GM23338 (cell line): ENCODE measurements at regions not wholly inside any gene's neighbourhood (a gene's known extent, or its start where the extent isn't known, plus 50 kb on each side); places are given as distances from the start of the nearest gene placed in this dataset.

ENCODE experiments used
- CREB1 ChIP-seq: fragments of 250-450 bp; sonication (Bioruptor Pico); IDR thresholded peaks from 2 replicates; pipeline ENCODE4 v1.5.0; 2020; ENCODE audit warnings: low read depth, mild to moderate bottlenecking, moderate library complexity
- EZH2 ChIP-seq: fragments of 200-600 bp; sonication (generic); IDR thresholded peaks from one replicate; pipeline ENCODE4 v1.8.0; 2017; ENCODE audit warnings: antibody characterized with exemption, mild to moderate bottlenecking, low read depth; ENCODE audit not compliant: unreplicated experiment
- EZH2phosphoT487 ChIP-seq: fragments of 200-600 bp; sonication (generic); IDR thresholded peaks from one replicate; pipeline ENCODE4 v1.8.1; 2018; ENCODE audit warnings: antibody characterized with exemption; ENCODE audit not compliant: unreplicated experiment
- JUNB ChIP-seq: IDR thresholded peaks from one replicate; pipeline ENCODE4 v1.6.1; 2016; ENCODE audit warnings: antibody characterized with exemption; ENCODE audit not compliant: unreplicated experiment
- NANOG ChIP-seq: IDR thresholded peaks from 2 replicates; pipeline ENCODE4 v1.6.1; 2016; ENCODE audit warnings: antibody characterized with exemption, borderline replicate concordance
- POLR2AphosphoS5 ChIP-seq: IDR thresholded peaks from 2 replicates; pipeline ENCODE4 v1.6.1; 2016; ENCODE audit warnings: antibody characterized with exemption, low read depth
- ZNF114 ChIP-seq: fragments of 250-450 bp; sonication (Bioruptor Pico); IDR thresholded peaks from 2 replicates; pipeline ENCODE4 v1.5.0; 2020; ENCODE audit warnings: mild to moderate bottlenecking, moderate library complexity
- ZNF331 ChIP-seq: fragments of 250-450 bp; sonication (Bioruptor Pico); IDR thresholded peaks from 2 replicates; pipeline ENCODE4 v1.5.0; 2020; ENCODE audit warnings: low read depth, mild to moderate bottlenecking, moderate library complexity
- TF ChIP-seq, protein P1 (sequence below), 2 experiments: fragments of 200-600 bp in 1 of 2; sonication (generic) in 1 of 2; conservative IDR thresholded peaks; 2 replicates each; pipeline versions ENCODE4 v1.5.1 to v1.6.1; 2016 to 2017; ENCODE audit warnings: antibody characterized with exemption in 2 of 2, low read depth in 2 of 2, mild to moderate bottlenecking in 2 of 2, moderate library complexity in 1 of 2
- TF ChIP-seq, protein P2 (sequence below): IDR thresholded peaks from one replicate; pipeline ENCODE4 v1.6.1; 2018; ENCODE audit warnings: antibody characterized with exemption; ENCODE audit not compliant: unreplicated experiment
- TF ChIP-seq, protein P3 (sequence below): fragments of 250-450 bp; sonication (Bioruptor Pico); IDR thresholded peaks from 2 replicates; pipeline ENCODE4 v1.5.0; 2020; ENCODE audit warnings: mild to moderate bottlenecking, moderate library complexity
- TF ChIP-seq, protein P4 (sequence below): IDR thresholded peaks from 2 replicates; pipeline ENCODE4 v1.6.1; 2016; ENCODE audit warnings: antibody characterized with exemption

DNA sequence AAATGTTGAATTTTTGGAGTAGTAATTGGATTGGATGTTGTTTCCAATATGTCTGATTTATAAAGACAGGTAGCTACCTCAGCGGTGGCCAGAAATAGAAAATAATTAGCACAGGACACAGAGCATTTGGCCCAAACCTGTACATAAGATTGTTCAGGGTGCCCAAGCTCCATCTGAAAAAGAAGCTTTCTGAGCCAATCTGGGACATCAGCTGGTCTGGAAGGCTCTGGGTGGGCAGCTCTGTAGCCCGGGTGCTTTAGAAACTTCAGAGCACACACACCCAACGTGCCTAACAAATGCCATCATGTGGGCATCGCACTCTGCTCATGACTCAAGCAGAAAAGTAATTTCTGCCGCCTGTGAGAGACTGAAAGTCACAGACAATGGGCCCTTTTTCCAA, 460.7 kb downstream of the ICE1 start:
- TF ChIP-seq POLR2AphosphoS5 (no peak), EZH2 (no peak), EZH2phosphoT487 (no peak), ZNF114 (CRISPR knock-in tag) (no peak), ZNF331 (CRISPR knock-in tag) (no peak), CREB1 (no peak), NANOG (no peak), JUNB (no peak)
- TF ChIP-seq, protein P1, sequence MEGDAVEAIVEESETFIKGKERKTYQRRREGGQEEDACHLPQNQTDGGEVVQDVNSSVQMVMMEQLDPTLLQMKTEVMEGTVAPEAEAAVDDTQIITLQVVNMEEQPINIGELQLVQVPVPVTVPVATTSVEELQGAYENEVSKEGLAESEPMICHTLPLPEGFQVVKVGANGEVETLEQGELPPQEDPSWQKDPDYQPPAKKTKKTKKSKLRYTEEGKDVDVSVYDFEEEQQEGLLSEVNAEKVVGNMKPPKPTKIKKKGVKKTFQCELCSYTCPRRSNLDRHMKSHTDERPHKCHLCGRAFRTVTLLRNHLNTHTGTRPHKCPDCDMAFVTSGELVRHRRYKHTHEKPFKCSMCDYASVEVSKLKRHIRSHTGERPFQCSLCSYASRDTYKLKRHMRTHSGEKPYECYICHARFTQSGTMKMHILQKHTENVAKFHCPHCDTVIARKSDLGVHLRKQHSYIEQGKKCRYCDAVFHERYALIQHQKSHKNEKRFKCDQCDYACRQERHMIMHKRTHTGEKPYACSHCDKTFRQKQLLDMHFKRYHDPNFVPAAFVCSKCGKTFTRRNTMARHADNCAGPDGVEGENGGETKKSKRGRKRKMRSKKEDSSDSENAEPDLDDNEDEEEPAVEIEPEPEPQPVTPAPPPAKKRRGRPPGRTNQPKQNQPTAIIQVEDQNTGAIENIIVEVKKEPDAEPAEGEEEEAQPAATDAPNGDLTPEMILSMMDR (conservative IDR thresholded peaks at IDR 0.05; ENCODE audit: low read depth in 2 of 2), result no peak
- TF ChIP-seq, protein P2, sequence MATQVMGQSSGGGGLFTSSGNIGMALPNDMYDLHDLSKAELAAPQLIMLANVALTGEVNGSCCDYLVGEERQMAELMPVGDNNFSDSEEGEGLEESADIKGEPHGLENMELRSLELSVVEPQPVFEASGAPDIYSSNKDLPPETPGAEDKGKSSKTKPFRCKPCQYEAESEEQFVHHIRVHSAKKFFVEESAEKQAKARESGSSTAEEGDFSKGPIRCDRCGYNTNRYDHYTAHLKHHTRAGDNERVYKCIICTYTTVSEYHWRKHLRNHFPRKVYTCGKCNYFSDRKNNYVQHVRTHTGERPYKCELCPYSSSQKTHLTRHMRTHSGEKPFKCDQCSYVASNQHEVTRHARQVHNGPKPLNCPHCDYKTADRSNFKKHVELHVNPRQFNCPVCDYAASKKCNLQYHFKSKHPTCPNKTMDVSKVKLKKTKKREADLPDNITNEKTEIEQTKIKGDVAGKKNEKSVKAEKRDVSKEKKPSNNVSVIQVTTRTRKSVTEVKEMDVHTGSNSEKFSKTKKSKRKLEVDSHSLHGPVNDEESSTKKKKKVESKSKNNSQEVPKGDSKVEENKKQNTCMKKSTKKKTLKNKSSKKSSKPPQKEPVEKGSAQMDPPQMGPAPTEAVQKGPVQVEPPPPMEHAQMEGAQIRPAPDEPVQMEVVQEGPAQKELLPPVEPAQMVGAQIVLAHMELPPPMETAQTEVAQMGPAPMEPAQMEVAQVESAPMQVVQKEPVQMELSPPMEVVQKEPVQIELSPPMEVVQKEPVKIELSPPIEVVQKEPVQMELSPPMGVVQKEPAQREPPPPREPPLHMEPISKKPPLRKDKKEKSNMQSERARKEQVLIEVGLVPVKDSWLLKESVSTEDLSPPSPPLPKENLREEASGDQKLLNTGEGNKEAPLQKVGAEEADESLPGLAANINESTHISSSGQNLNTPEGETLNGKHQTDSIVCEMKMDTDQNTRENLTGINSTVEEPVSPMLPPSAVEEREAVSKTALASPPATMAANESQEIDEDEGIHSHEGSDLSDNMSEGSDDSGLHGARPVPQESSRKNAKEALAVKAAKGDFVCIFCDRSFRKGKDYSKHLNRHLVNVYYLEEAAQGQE, result no peak
- TF ChIP-seq, protein P3, sequence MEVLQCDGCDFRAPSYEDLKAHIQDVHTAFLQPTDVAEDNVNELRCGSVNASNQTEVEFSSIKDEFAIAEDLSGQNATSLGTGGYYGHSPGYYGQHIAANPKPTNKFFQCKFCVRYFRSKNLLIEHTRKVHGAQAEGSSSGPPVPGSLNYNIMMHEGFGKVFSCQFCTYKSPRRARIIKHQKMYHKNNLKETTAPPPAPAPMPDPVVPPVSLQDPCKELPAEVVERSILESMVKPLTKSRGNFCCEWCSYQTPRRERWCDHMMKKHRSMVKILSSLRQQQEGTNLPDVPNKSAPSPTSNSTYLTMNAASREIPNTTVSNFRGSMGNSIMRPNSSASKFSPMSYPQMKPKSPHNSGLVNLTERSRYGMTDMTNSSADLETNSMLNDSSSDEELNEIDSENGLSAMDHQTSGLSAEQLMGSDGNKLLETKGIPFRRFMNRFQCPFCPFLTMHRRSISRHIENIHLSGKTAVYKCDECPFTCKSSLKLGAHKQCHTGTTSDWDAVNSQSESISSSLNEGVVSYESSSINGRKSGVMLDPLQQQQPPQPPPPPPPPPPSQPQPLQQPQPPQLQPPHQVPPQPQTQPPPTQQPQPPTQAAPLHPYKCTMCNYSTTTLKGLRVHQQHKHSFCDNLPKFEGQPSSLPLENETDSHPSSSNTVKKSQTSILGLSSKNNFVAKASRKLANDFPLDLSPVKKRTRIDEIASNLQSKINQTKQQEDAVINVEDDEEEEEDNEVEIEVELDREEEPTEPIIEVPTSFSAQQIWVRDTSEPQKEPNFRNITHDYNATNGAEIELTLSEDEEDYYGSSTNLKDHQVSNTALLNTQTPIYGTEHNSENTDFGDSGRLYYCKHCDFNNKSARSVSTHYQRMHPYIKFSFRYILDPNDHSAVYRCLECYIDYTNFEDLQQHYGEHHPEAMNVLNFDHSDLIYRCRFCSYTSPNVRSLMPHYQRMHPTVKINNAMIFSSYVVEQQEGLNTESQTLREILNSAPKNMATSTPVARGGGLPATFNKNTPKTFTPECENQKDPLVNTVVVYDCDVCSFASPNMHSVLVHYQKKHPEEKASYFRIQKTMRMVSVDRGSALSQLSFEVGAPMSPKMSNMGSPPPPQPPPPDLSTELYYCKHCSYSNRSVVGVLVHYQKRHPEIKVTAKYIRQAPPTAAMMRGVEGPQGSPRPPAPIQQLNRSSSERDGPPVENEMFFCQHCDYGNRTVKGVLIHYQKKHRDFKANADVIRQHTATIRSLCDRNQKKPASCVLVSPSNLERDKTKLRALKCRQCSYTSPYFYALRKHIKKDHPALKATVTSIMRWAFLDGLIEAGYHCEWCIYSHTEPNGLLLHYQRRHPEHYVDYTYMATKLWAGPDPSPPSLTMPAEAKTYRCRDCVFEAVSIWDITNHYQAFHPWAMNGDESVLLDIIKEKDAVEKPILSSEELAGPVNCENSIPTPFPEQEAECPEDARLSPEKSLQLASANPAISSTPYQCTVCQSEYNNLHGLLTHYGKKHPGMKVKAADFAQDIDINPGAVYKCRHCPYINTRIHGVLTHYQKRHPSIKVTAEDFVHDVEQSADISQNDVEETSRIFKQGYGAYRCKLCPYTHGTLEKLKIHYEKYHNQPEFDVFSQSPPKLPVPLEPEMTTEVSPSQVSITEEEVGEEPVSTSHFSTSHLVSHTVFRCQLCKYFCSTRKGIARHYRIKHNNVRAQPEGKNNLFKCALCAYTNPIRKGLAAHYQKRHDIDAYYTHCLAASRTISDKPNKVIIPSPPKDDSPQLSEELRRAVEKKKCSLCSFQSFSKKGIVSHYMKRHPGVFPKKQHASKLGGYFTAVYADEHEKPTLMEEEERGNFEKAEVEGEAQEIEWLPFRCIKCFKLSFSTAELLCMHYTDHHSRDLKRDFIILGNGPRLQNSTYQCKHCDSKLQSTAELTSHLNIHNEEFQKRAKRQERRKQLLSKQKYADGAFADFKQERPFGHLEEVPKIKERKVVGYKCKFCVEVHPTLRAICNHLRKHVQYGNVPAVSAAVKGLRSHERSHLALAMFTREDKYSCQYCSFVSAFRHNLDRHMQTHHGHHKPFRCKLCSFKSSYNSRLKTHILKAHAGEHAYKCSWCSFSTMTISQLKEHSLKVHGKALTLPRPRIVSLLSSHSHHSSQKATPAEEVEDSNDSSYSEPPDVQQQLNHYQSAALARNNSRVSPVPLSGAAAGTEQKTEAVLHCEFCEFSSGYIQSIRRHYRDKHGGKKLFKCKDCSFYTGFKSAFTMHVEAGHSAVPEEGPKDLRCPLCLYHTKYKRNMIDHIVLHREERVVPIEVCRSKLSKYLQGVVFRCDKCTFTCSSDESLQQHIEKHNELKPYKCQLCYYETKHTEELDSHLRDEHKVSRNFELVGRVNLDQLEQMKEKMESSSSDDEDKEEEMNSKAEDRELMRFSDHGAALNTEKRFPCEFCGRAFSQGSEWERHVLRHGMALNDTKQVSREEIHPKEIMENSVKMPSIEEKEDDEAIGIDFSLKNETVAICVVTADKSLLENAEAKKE (CRISPR knock-in tag), result no peak
- TF ChIP-seq, protein P4, sequence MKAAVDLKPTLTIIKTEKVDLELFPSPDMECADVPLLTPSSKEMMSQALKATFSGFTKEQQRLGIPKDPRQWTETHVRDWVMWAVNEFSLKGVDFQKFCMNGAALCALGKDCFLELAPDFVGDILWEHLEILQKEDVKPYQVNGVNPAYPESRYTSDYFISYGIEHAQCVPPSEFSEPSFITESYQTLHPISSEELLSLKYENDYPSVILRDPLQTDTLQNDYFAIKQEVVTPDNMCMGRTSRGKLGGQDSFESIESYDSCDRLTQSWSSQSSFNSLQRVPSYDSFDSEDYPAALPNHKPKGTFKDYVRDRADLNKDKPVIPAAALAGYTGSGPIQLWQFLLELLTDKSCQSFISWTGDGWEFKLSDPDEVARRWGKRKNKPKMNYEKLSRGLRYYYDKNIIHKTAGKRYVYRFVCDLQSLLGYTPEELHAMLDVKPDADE, result no peak
